H9 (cell line): ENCODE measurements at regions not wholly inside any gene's neighbourhood (a gene's known extent, or its start where the extent isn't known, plus 50 kb on each side); places are given as distances from the start of the nearest gene placed in this dataset.
A peak's percentile ranks its signal among the peaks of the same experiment; 100 is the strongest.

ENCODE experiments used
- DNase-seq: peaks from one replicate; pipeline ENCODE4 v3.0.0-alpha.2; 2017
- H2AFZ ChIP-seq: one replicate; pipeline ENCODE4 v1.6.1; 2013; ENCODE audit warnings: mild to moderate bottlenecking, low read length, control low read depth, moderate library complexity
- H2AK5ac ChIP-seq: 2 replicates; pipeline ENCODE4 v1.6.1; 2013; ENCODE audit warnings: low read length, control low read depth, mixed read lengths; ENCODE audit not compliant: insufficient read length
- H2BK120ac ChIP-seq: one replicate; pipeline ENCODE4 v1.6.1; 2013; ENCODE audit warnings: low read depth, mild to moderate bottlenecking, low read length, control low read depth, inconsistent platforms; ENCODE audit not compliant: poor library complexity, severe bottlenecking
- H2BK12ac ChIP-seq: 2 replicates; pipeline ENCODE4 v1.6.1; 2013; ENCODE audit warnings: low read length, control low read depth, mixed read lengths, low read depth; ENCODE audit not compliant: insufficient read length
- H2BK15ac ChIP-seq: 2 replicates; pipeline ENCODE4 v1.6.1; 2013; ENCODE audit warnings: low read depth, low read length, control low read depth
- H2BK20ac ChIP-seq: one replicate; pipeline ENCODE4 v1.6.1; 2013; ENCODE audit warnings: low read depth, mild to moderate bottlenecking, low read length, control low read depth, inconsistent platforms; ENCODE audit not compliant: poor library complexity, severe bottlenecking
- H2BK5ac ChIP-seq: 2 replicates; pipeline ENCODE4 v1.6.1; 2013; ENCODE audit warnings: low read length, control low read depth, mixed read lengths; ENCODE audit not compliant: insufficient read length
- H3K14ac ChIP-seq: 2 replicates; pipeline ENCODE4 v1.6.1; 2013; ENCODE audit warnings: low read length, control low read depth; ENCODE audit not compliant: insufficient read depth
- H3K18ac ChIP-seq: 2 replicates; pipeline ENCODE4 v1.6.1; 2013; ENCODE audit warnings: low read depth, mild to moderate bottlenecking, mixed read lengths, low read length, control low read depth; ENCODE audit not compliant: insufficient read length
- H3K23ac ChIP-seq: 2 replicates; pipeline ENCODE4 v1.6.1; 2013; ENCODE audit warnings: low read length, control low read depth, mixed read lengths, low read depth; ENCODE audit not compliant: insufficient read length
- H3K23me2 ChIP-seq: 2 replicates; pipeline ENCODE4 v1.6.1; 2013; ENCODE audit warnings: low read depth, mild to moderate bottlenecking, mixed read lengths, low read length, control low read depth; ENCODE audit not compliant: insufficient read length, poor library complexity, severe bottlenecking
- H3K27ac ChIP-seq: 2 replicates; pipeline ENCODE4 v1.5.1; 2013; ENCODE audit warnings: low read length, control low read depth, mixed read lengths, low read depth; ENCODE audit not compliant: insufficient read length
- H3K27me3 ChIP-seq: 2 replicates; pipeline ENCODE4 v1.6.1; 2013; ENCODE audit warnings: low read length, control low read depth, inconsistent platforms; ENCODE audit not compliant: insufficient read depth
- H3K4ac ChIP-seq: 2 replicates; pipeline ENCODE4 v1.6.1; 2013; ENCODE audit warnings: low read depth, mild to moderate bottlenecking, control low read depth, inconsistent platforms, low read length, moderate library complexity
- H3K4me1 ChIP-seq: 2 replicates; pipeline ENCODE4 v1.6.1; 2013; ENCODE audit warnings: low read length, control low read depth, inconsistent platforms; ENCODE audit not compliant: insufficient read depth
- H3K4me2 ChIP-seq: 2 replicates; pipeline ENCODE4 v1.6.1; 2013; ENCODE audit warnings: low read length, control low read depth, mixed read lengths; ENCODE audit not compliant: insufficient read length, insufficient read depth
- H3K56ac ChIP-seq: 2 replicates; pipeline ENCODE4 v1.6.1; 2013; ENCODE audit warnings: low read depth, mild to moderate bottlenecking, mixed read lengths, low read length, control low read depth; ENCODE audit not compliant: insufficient read length
- H3K79me1 ChIP-seq: 2 replicates; pipeline ENCODE4 v1.6.1; 2013; ENCODE audit warnings: low read depth, mild to moderate bottlenecking, moderate library complexity, low read length, control low read depth, inconsistent platforms; ENCODE audit not compliant: insufficient read depth, poor library complexity, severe bottlenecking
- H3K79me2 ChIP-seq: 2 replicates; pipeline ENCODE4 v1.6.1; 2013; ENCODE audit warnings: low read length, control low read depth, inconsistent platforms; ENCODE audit not compliant: insufficient read depth
- H3K9ac ChIP-seq: 2 replicates; pipeline ENCODE4 v1.6.1; 2013; ENCODE audit warnings: low read length, control low read depth, mixed read lengths; ENCODE audit not compliant: insufficient read length; ENCODE audit errors: extremely low read depth
- H3K9me3 ChIP-seq: one replicate; pipeline ENCODE4 v1.6.1; 2013; ENCODE audit warnings: low read depth, low read length, inconsistent platforms; ENCODE audit not compliant: control insufficient read depth
- H3T11ph ChIP-seq: one replicate; pipeline ENCODE4 v1.6.1; 2013; ENCODE audit warnings: mild to moderate bottlenecking, low read length, control low read depth, inconsistent platforms
- H4K20me1 ChIP-seq: one replicate; pipeline ENCODE4 v1.6.1; 2013; ENCODE audit not compliant: control insufficient read depth, insufficient read length, insufficient read depth
- H4K5ac ChIP-seq: 2 replicates; pipeline ENCODE4 v1.6.1; 2013; ENCODE audit warnings: low read depth, mild to moderate bottlenecking, mixed read lengths, low read length, control low read depth; ENCODE audit not compliant: insufficient read length
- H4K8ac ChIP-seq: replicated peaks from 2 replicates; pipeline ENCODE4 v1.6.1; 2013; ENCODE audit warnings: low read length, control low read depth, mixed read lengths, low read depth; ENCODE audit not compliant: insufficient read length
- H4K91ac ChIP-seq: 2 replicates; pipeline ENCODE4 v1.6.1; 2013; ENCODE audit warnings: low read depth, mild to moderate bottlenecking, moderate library complexity, mixed read lengths, low read length, control low read depth; ENCODE audit not compliant: insufficient read length
- H3K27ac Mint-ChIP-seq, 3 experiments: 2 replicates in 2 of 3; 3 replicates in 1 of 3; pipeline ENCODE4 v1.8.0; 2020 to 2021; ENCODE audit warnings: mixed read lengths in 3 of 3, mild to moderate bottlenecking in 1 of 3, moderate library complexity in 1 of 3
- H3K27me3 Mint-ChIP-seq: 2 replicates; pipeline ENCODE4 v1.8.0; 2021; ENCODE audit warnings: low read depth, mild to moderate bottlenecking, moderate library complexity, mixed read lengths
- H3K36me3 Mint-ChIP-seq, 3 experiments: 2 replicates in 2 of 3; 3 replicates in 1 of 3; pipeline ENCODE4 v1.8.0; 2020 to 2021; ENCODE audit warnings: low read depth in 3 of 3, mixed read lengths in 3 of 3; ENCODE audit not compliant: insufficient read depth in 1 of 3
- H3K4me1 Mint-ChIP-seq, 2 experiments: 2 replicates each; pipeline ENCODE4 v1.8.0; 2020; ENCODE audit warnings: mixed read lengths in 2 of 2
- H3K4me3 Mint-ChIP-seq, 2 experiments: 2 replicates in 1 of 2; 3 replicates in 1 of 2; pipeline ENCODE4 v1.8.0; 2020 to 2021; ENCODE audit warnings: mild to moderate bottlenecking in 2 of 2, mixed read lengths in 2 of 2, moderate library complexity in 1 of 2
- H3K9me3 Mint-ChIP-seq, 2 experiments: 2 replicates in 1 of 2; 3 replicates in 1 of 2; pipeline ENCODE4 v1.8.0; 2020; ENCODE audit warnings: mild to moderate bottlenecking in 2 of 2, mixed read lengths in 2 of 2, moderate library complexity in 1 of 2
- WGBS: extraction: QIAGEN DNeasy Blood & Tissue Kit; methylation state at CpG from one replicate; pipeline ENCODE4 v1.1.7; 2013; ENCODE audit warnings: missing lambda C conversion rate, low lambda C conversion rate, mixed read lengths; ENCODE audit not compliant: insufficient read length; ENCODE audit errors: extremely low coverage; 5-methylcytosine and 5-hydroxymethylcytosine counted together
- TF ChIP-seq, protein P1 (sequence below): fragments of 200-600 bp; sonication (generic); conservative IDR thresholded peaks from 3 replicates; pipeline ENCODE4 v1.8.0; 2021; ENCODE audit warnings: antibody characterized with exemption, mild to moderate bottlenecking

- Histone ChIP-seq H3K27ac (no peak overlapping the region), H3K4me1 (no peaks in the 10 kb centered on the region), H3K79me2 (no peaks in the 10 kb centered on the region), H3K27me3 (no peaks in the 10 kb centered on the region), H3K18ac (no peak overlapping the region), H2AK5ac (no peak overlapping the region), H2AFZ (no peak overlapping the region), H4K5ac (no peak overlapping the region), H3K4me2 (no peak overlapping the region), H4K91ac (no peak overlapping the region), H2BK5ac (no peak overlapping the region), H2BK120ac (no peak overlapping the region), H2BK12ac (no peak overlapping the region), H4K20me1 (no peaks in the 10 kb centered on the region), H3K4ac (no peak overlapping the region), H3K9ac (no peak overlapping the region), H3K9me3 (no peaks in the 10 kb centered on the region), H4K8ac (no peak overlapping the region), H3K79me1 (no peaks in the 10 kb centered on the region), H3K14ac (no peak overlapping the region), H3T11ph (no peak overlapping the region), H3K23ac (no peak overlapping the region), H2BK15ac (no peak overlapping the region), H3K23me2 (no peaks in the 10 kb centered on the region), H2BK20ac (no peak overlapping the region), H3K56ac (no peak overlapping the region)
- Mint-ChIP-seq H3K27ac (no peak overlapping the region; a peak in 1 of 7 replicates), H3K4me1 (0 out of 4 replicates have a peak, but pooled peaks cover 0 to 2% of the 10 kb centered on the region in 2 experiments), H3K27me3 (no peaks in the 10 kb centered on the region), H3K36me3 (no peaks in the 10 kb centered on the region), H3K9me3 (no peaks in the 10 kb centered on the region; a peak in 1 of 5 replicates), H3K4me3 (no peak overlapping the region)
- DNase-seq, result no peak
- WGBS, result no CpG with 5 or more reads among the region's 13 CpGs
- TF ChIP-seq, protein P1, sequence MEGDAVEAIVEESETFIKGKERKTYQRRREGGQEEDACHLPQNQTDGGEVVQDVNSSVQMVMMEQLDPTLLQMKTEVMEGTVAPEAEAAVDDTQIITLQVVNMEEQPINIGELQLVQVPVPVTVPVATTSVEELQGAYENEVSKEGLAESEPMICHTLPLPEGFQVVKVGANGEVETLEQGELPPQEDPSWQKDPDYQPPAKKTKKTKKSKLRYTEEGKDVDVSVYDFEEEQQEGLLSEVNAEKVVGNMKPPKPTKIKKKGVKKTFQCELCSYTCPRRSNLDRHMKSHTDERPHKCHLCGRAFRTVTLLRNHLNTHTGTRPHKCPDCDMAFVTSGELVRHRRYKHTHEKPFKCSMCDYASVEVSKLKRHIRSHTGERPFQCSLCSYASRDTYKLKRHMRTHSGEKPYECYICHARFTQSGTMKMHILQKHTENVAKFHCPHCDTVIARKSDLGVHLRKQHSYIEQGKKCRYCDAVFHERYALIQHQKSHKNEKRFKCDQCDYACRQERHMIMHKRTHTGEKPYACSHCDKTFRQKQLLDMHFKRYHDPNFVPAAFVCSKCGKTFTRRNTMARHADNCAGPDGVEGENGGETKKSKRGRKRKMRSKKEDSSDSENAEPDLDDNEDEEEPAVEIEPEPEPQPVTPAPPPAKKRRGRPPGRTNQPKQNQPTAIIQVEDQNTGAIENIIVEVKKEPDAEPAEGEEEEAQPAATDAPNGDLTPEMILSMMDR, result peak; percentile 54
Measured at GRCh38 chr15:77901921-77902750, 175.4 kb downstream of the TBC1D2B start.
